Upper lobe of left lung (tissue), 4 donors: ENCODE measurements at regions not wholly inside any gene's neighbourhood (a gene's known extent, or its start where the extent isn't known, plus 50 kb on each side); places are given as distances from the start of the nearest gene placed in this dataset.
A peak's percentile ranks its signal among the peaks of the same experiment; 100 is the strongest.
"Not testable (repeated sequence)": the region's sequence is repeated elsewhere in the genome, so short reads cannot be mapped to it uniquely, and the experiment has no call there.

ENCODE experiments used
- CTCF ChIP-seq, 6 experiments: fragments of 450-650 bp in 4 of 6; fragments of 200-600 bp in 2 of 6; sonication (generic) in 2 of 6; IDR thresholded peaks; one replicate each; pipeline ENCODE4 v1.5.1; 2016 to 2019; ENCODE audit warnings: antibody characterized with exemption in 6 of 6
- POLR2A ChIP-seq, 4 donors: fragments of 450-650 bp; IDR thresholded peaks; one replicate each; pipeline ENCODE4 v1.5.1; 2016 to 2017; ENCODE audit warnings: antibody characterized with exemption in 4 of 4, mild to moderate bottlenecking in 2 of 4

GRCh38 chr1:25007390-25008191, 77.5 kb upstream of the RUNX3 start:
- TF ChIP-seq CTCF (IDR thresholded peaks at IDR 0.05): peak in 3 of 6 experiments; percentile 6 to 20 (median 14)
- not testable (repeated sequence) for TF ChIP-seq POLR2A (IDR thresholded peaks at IDR 0.05)
